Neutrophil (primary cell): ENCODE measurements at regions not wholly inside any gene's neighbourhood (a gene's known extent, or its start where the extent isn't known, plus 50 kb on each side); places are given as distances from the start of the nearest gene placed in this dataset.

Experiments used
- H3K27ac ChIP-seq: fragments of 200-600 bp; sonication (generic); 2 replicates; pipeline ENCODE4 v1.5.1; 2016; ENCODE audit warnings: mild to moderate bottlenecking, moderate library complexity
- H3K27me3 ChIP-seq: fragments of 200-600 bp; sonication (generic); 2 replicates; pipeline ENCODE4 v1.6.0; 2016; ENCODE audit warnings: mild to moderate bottlenecking
- H3K36me3 ChIP-seq: fragments of 200-600 bp; sonication (generic); 2 replicates; pipeline ENCODE4 v1.5.1; 2017
- H3K4me1 ChIP-seq, 2 experiments: fragments of 200-600 bp in 1 of 2; sonication (generic) in 1 of 2; 1 replicate in 1 of 2; 2 replicates in 1 of 2; pipeline versions ENCODE4 v1.5.1 to v1.6.1; 2013 to 2016; ENCODE audit warnings: low read depth in 1 of 2, low read length in 1 of 2, mild to moderate bottlenecking in 1 of 2, moderate library complexity in 1 of 2; ENCODE audit not compliant: control insufficient read depth in 1 of 2, insufficient read depth in 1 of 2
- H3K4me3 ChIP-seq, 2 experiments: fragments of 200-600 bp in 1 of 2; sonication (generic) in 1 of 2; 1 replicate in 1 of 2; 2 replicates in 1 of 2; pipeline ENCODE4 v1.5.1; 2013 to 2016; ENCODE audit warnings: low read depth in 1 of 2, low read length in 1 of 2, mild to moderate bottlenecking in 1 of 2, moderate library complexity in 1 of 2
- H3K9me3 ChIP-seq: fragments of 200-600 bp; sonication (generic); 2 replicates; pipeline ENCODE4 v1.5.1; 2016
- CTCF ChIP-seq: fragments of 200-600 bp; sonication (generic); IDR thresholded peaks from 2 replicates; pipeline ENCODE4 v1.5.1; 2016; ENCODE audit warnings: antibody characterized with exemption

- H3K27ac ChIP-seq = no peak overlapping the region
- no peaks in the 10 kb centered on the region for H3K9me3 ChIP-seq
- H3K4me3 ChIP-seq = no peak overlapping the region
- H3K4me1 ChIP-seq = no peaks in the 10 kb centered on the region
- no peak for TF ChIP-seq CTCF
- no peaks in the 10 kb centered on the region for H3K27me3 ChIP-seq
- no peaks in the 10 kb centered on the region for H3K36me3 ChIP-seq
These were observed 1729.7 kb upstream of the WWC1 start for GRCh38 chr5:166561759-166562158.

- H3K4me3 ChIP-seq = no peak overlapping the region
- no peak for TF ChIP-seq CTCF
- H3K36me3 ChIP-seq = no peaks in the 10 kb centered on the region
- no peaks in the 10 kb centered on the region for H3K4me1 ChIP-seq
- no peaks in the 10 kb centered on the region for H3K27me3 ChIP-seq
- H3K9me3 ChIP-seq = no peaks in the 10 kb centered on the region
- no peak overlapping the region for H3K27ac ChIP-seq
These were observed 1729.2 kb upstream of the WWC1 start for GRCh38 chr5:166562246-166562645.

GRCh38 chr5:166566725-166567124 is 1724.7 kb upstream of the WWC1 start:
- no peaks in the 10 kb centered on the region for H3K4me1 ChIP-seq
- no peak for TF ChIP-seq CTCF
- no peaks in the 10 kb centered on the region for H3K27me3 ChIP-seq
- H3K36me3 ChIP-seq = no peaks in the 10 kb centered on the region
- no peak overlapping the region for H3K4me3 ChIP-seq
- H3K27ac ChIP-seq = no peak overlapping the region
- H3K9me3 ChIP-seq = no peaks in the 10 kb centered on the region

GRCh38 chr5:166570865-166571264 is 1720.6 kb upstream of the WWC1 start:
- Histone ChIP-seq H3K4me3 (no peak overlapping the region), H3K36me3 (no peaks in the 10 kb centered on the region), H3K9me3 (no peaks in the 10 kb centered on the region), H3K27me3 (no peaks in the 10 kb centered on the region), H3K27ac (no peak overlapping the region), H3K4me1 (no peaks in the 10 kb centered on the region)
- TF ChIP-seq CTCF = no peak

- Histone ChIP-seq H3K36me3 (no peaks in the 10 kb centered on the region), H3K9me3 (no peaks in the 10 kb centered on the region), H3K4me1 (no peaks in the 10 kb centered on the region), H3K27ac (no peak overlapping the region), H3K27me3 (no peaks in the 10 kb centered on the region), H3K4me3 (no peak overlapping the region)
- no peak for TF ChIP-seq CTCF
These were observed 1719.8 kb upstream of the WWC1 start for GRCh38 chr5:166571668-166572067.

- Histone ChIP-seq H3K27ac (no peak overlapping the region), H3K9me3 (no peaks in the 10 kb centered on the region), H3K27me3 (no peaks in the 10 kb centered on the region), H3K36me3 (no peaks in the 10 kb centered on the region), H3K4me3 (no peak overlapping the region), H3K4me1 (no peaks in the 10 kb centered on the region)
- TF ChIP-seq CTCF = no peak
These were observed 1715.1 kb upstream of the WWC1 start for GRCh38 chr5:166576323-166576722.
